H1 (cell line): ENCODE measurements at regions not wholly inside any gene's neighbourhood (a gene's known extent, or its start where the extent isn't known, plus 50 kb on each side); places are given as distances from the start of the nearest gene placed in this dataset.

Source experiments
- CTCF ChIP-seq, 3 experiments: IDR thresholded peaks; 1 replicate in 2 of 3; 2 replicates in 1 of 3; pipeline versions ENCODE4 v1.5.1 to v1.6.1; 2011; ENCODE audit warnings: low read length in 3 of 3, mild to moderate bottlenecking in 3 of 3, inconsistent platforms in 2 of 3, low read depth in 1 of 3, moderate library complexity in 1 of 3; ENCODE audit not compliant: insufficient read depth in 1 of 3; ENCODE audit errors: control extremely low read depth in 1 of 3
- EZH2 ChIP-seq: fragments of 200-600 bp; sonication (generic); IDR thresholded peaks from 2 replicates; pipeline ENCODE4 v1.7.1; 2012; ENCODE audit warnings: low read depth, mild to moderate bottlenecking, moderate library complexity, low read length, inconsistent platforms; ENCODE audit not compliant: severe bottlenecking
- RNF2 ChIP-seq: fragments of 200-900, 300-1000 bp; sonication (generic); IDR thresholded peaks from 2 replicates; pipeline ENCODE4 v1.7.1; 2016; ENCODE audit warnings: borderline replicate concordance, low read depth, mild to moderate bottlenecking, antibody characterized with exemption, low read length; ENCODE audit not compliant: poor library complexity, severe bottlenecking; ENCODE audit errors: missing control alignments
- SIN3A ChIP-seq, 2 experiments: IDR thresholded peaks in 1 of 2; conservative IDR thresholded peaks in 1 of 2; 2 replicates each; pipeline ENCODE4 v1.6.1; 2011 to 2012; ENCODE audit warnings: low read length in 2 of 2, improper control_type of control experiment in 1 of 2, low read depth in 1 of 2, mild to moderate bottlenecking in 1 of 2

- TF ChIP-seq CTCF (IDR thresholded peaks at IDR 0.05; ENCODE audit: control extremely low read depth in 1 of 3, insufficient read depth in 1 of 3, low read depth in 1 of 3, low read length in 3 of 3) (no peak), EZH2 (no peak), SIN3A (conservative IDR thresholded peaks at IDR 0.05 in 1 of 2, IDR thresholded peaks at IDR 0.05 in 1 of 2; ENCODE audit: low read depth in 1 of 2, low read length in 2 of 2) (no peak), RNF2 (no peak)
Measured at GRCh38 chr14:98935921-98936320, 336.1 kb downstream of the BCL11B start (continued).
